EH (cell line): ENCODE measurements at regions not wholly inside any gene's neighbourhood (a gene's known extent, or its start where the extent isn't known, plus 50 kb on each side); places are given as distances from the start of the nearest gene placed in this dataset.
"Not testable (repeated sequence)": the region's sequence is repeated elsewhere in the genome, so short reads cannot be mapped to it uniquely, and the experiment has no call there.

Source experiments
- DNase-seq: peaks from one replicate; pipeline ENCODE4 v3.0.0-alpha.2; 2015; ENCODE audit warnings: low read depth

GRCh38 chr2:167843657-167844056 lies 403.7 kb downstream of the STK39 start:
- DNase-seq = no peak

- DNase-seq = no peak
Measured at GRCh38 chr2:167843217-167843616, 404.2 kb downstream of the STK39 start.

- no peak for DNase-seq
Measured at GRCh38 chr2:167842047-167842446, 405.3 kb downstream of the STK39 start.

- DNase-seq = not testable (repeated sequence)
Measured at GRCh38 chr2:167835290-167835689, 412.1 kb downstream of the STK39 start.

- DNase-seq = no peak
Measured at GRCh38 chr2:167834707-167835106, 412.7 kb downstream of the STK39 start.

GRCh38 chr2:167833294-167833693 lies 414.1 kb downstream of the STK39 start:
- no peak for DNase-seq

- no peak for DNase-seq
Measured at GRCh38 chr2:167832868-167833287, 414.5 kb downstream of the STK39 start.

GRCh38 chr2:167827352-167828097 lies 419.9 kb downstream of the STK39 start:
- no peak for DNase-seq

GRCh38 chr2:167826906-167827305 lies 420.5 kb downstream of the STK39 start:
- no peak for DNase-seq

- DNase-seq = no peak
Measured at GRCh38 chr2:167825664-167826063, 421.7 kb downstream of the STK39 start.

- DNase-seq = no peak
Measured at GRCh38 chr2:167822690-167823465, 424.5 kb downstream of the STK39 start.

GRCh38 chr2:167820488-167820887 lies 426.9 kb downstream of the STK39 start:
- no peak for DNase-seq

- DNase-seq = no peak
Measured at GRCh38 chr2:167818521-167818920, 428.9 kb downstream of the STK39 start.

GRCh38 chr2:167817908-167818307 lies 429.5 kb downstream of the STK39 start:
- DNase-seq = no peak

GRCh38 chr2:167817422-167817821 lies 430.0 kb downstream of the STK39 start:
- DNase-seq = no peak

GRCh38 chr2:167816874-167817290 lies 430.5 kb downstream of the STK39 start:
- DNase-seq = no peak

GRCh38 chr2:167814881-167815718 lies 432.3 kb downstream of the STK39 start:
- no peak for DNase-seq

- not testable (repeated sequence) for DNase-seq
Measured at GRCh38 chr2:167814482-167814880, 432.9 kb downstream of the STK39 start.

- not testable (repeated sequence) for DNase-seq
Measured at GRCh38 chr2:167809799-167810198, 437.6 kb downstream of the STK39 start.

- no peak for DNase-seq
Measured at GRCh38 chr2:167803449-167803988, 443.9 kb downstream of the STK39 start.

- DNase-seq = no peak
Measured at GRCh38 chr2:167794554-167795255, 452.7 kb downstream of the STK39 start.

GRCh38 chr2:167793725-167794124 lies 453.7 kb downstream of the STK39 start:
- no peak for DNase-seq
